Chondrocyte (in vitro differentiated cells): ENCODE measurements at regions not wholly inside any gene's neighbourhood (a gene's known extent, or its start where the extent isn't known, plus 50 kb on each side); places are given as distances from the start of the nearest gene placed in this dataset.

Experiments used
- DNase-seq: peaks from one replicate; pipeline ENCODE4 v3.0.0; 2021; ENCODE audit warnings: mixed read lengths, low spot score
- H3K27ac Mint-ChIP-seq: one replicate; pipeline ENCODE4 v1.8.0; 2021; ENCODE audit warnings: mild to moderate bottlenecking, moderate library complexity, mixed read lengths; ENCODE audit not compliant: unreplicated experiment
- H3K27me3 Mint-ChIP-seq: 2 replicates; pipeline ENCODE4 v1.8.0; 2021; ENCODE audit warnings: low read depth, mixed read lengths
- H3K36me3 Mint-ChIP-seq: 2 replicates; pipeline ENCODE4 v1.8.0; 2021; ENCODE audit warnings: low read depth, mixed read lengths
- H3K4me1 Mint-ChIP-seq: 2 replicates; pipeline ENCODE4 v1.8.0; 2021; ENCODE audit warnings: low read depth, mild to moderate bottlenecking, mixed read lengths
- H3K4me3 Mint-ChIP-seq: one replicate; pipeline ENCODE4 v1.8.0; 2021; ENCODE audit warnings: mild to moderate bottlenecking, moderate library complexity, mixed read lengths; ENCODE audit not compliant: unreplicated experiment
- H3K9me3 Mint-ChIP-seq: 2 replicates; pipeline ENCODE4 v1.8.0; 2021; ENCODE audit warnings: low read depth, mixed read lengths
- CTCF ChIP-seq: fragments of 200-600 bp; sonication (generic); IDR thresholded peaks from 2 replicates; pipeline ENCODE4 v1.5.0; 2021; ENCODE audit warnings: antibody characterized with exemption, mild to moderate bottlenecking, moderate library complexity

- DNase-seq, result no peak
- peaks cover 2% of the 10 kb centered on the region for H3K9me3 Mint-ChIP-seq
- H3K27ac Mint-ChIP-seq, result no peak overlapping the region
- H3K4me1 Mint-ChIP-seq, result no peaks in the 10 kb centered on the region
- H3K4me3 Mint-ChIP-seq, result no peak overlapping the region
- H3K36me3 Mint-ChIP-seq, result no peaks in the 10 kb centered on the region
- H3K27me3 Mint-ChIP-seq, result no peaks in the 10 kb centered on the region
- no peak for TF ChIP-seq CTCF
Measured at GRCh38 chr3:26550413-26550812, 72.2 kb upstream of the LRRC3B start.

- Mint-ChIP-seq H3K27me3 (peaks cover 1% of the 10 kb centered on the region), H3K4me1 (no peaks in the 10 kb centered on the region), H3K27ac (no peak overlapping the region), H3K36me3 (no peaks in the 10 kb centered on the region), H3K4me3 (no peak overlapping the region), H3K9me3 (peaks cover 2% of the 10 kb centered on the region)
- no peak for TF ChIP-seq CTCF
- DNase-seq, result no peak
Measured at GRCh38 chr3:26556637-26557036, 65.9 kb upstream of the LRRC3B start.

GRCh38 chr3:26558257-26558656, 64.3 kb upstream of the LRRC3B start:
- Mint-ChIP-seq H3K4me1 (no peaks in the 10 kb centered on the region), H3K9me3 (peaks cover 2% of the 10 kb centered on the region), H3K36me3 (no peaks in the 10 kb centered on the region), H3K27ac (no peak overlapping the region), H3K4me3 (no peak overlapping the region), H3K27me3 (peaks cover 1% of the 10 kb centered on the region)
- TF ChIP-seq CTCF, result no peak
- DNase-seq, result no peak

- H3K27ac Mint-ChIP-seq, result no peak overlapping the region
- H3K27me3 Mint-ChIP-seq, result peaks cover 1% of the 10 kb centered on the region
- H3K4me1 Mint-ChIP-seq, result no peaks in the 10 kb centered on the region
- H3K4me3 Mint-ChIP-seq, result no peak overlapping the region
- H3K36me3 Mint-ChIP-seq, result no peaks in the 10 kb centered on the region
- TF ChIP-seq CTCF, result no peak
- H3K9me3 Mint-ChIP-seq, result no peaks in the 10 kb centered on the region
- no peak for DNase-seq
Measured at GRCh38 chr3:26559227-26559626, 63.3 kb upstream of the LRRC3B start.

GRCh38 chr3:26560081-26560480, 62.5 kb upstream of the LRRC3B start:
- no peak overlapping the region for H3K4me3 Mint-ChIP-seq

More at GRCh38 chr3:26560081-26560480, 62.5 kb upstream of the LRRC3B start:
- H3K36me3 Mint-ChIP-seq, result no peaks in the 10 kb centered on the region
- no peaks in the 10 kb centered on the region for H3K4me1 Mint-ChIP-seq
- no peaks in the 10 kb centered on the region for H3K9me3 Mint-ChIP-seq
- DNase-seq, result no peak
- TF ChIP-seq CTCF, result no peak
- no peak overlapping the region for H3K27ac Mint-ChIP-seq
- H3K27me3 Mint-ChIP-seq, result peaks cover 1% of the 10 kb centered on the region
